Bronchial epithelial cell (primary cell): ENCODE measurements at regions not wholly inside any gene's neighbourhood (a gene's known extent, or its start where the extent isn't known, plus 50 kb on each side); places are given as distances from the start of the nearest gene placed in this dataset.

Source experiments
- DNase-seq: peaks from one replicate; pipeline ENCODE4 v3.0.0-alpha.2; 2010; ENCODE audit warnings: low read depth
- FAIRE-seq: peaks from 2 replicates; lab custom pipeline; 2011; peaks lifted over from hg19 to GRCh38; lab: Jason Lieb, UNC
- H3K27me3 ChIP-seq: 2 replicates; pipeline ENCODE4 v1.5.1; 2011; ENCODE audit warnings: low read length; ENCODE audit not compliant: control insufficient read depth, insufficient read depth
- H3K36me3 ChIP-seq: 2 replicates; pipeline ENCODE4 v1.5.1; 2011; ENCODE audit warnings: low read length; ENCODE audit not compliant: control insufficient read depth, insufficient read depth
- H3K4me3 ChIP-seq: 2 replicates; pipeline ENCODE4 v1.5.1; 2011; ENCODE audit warnings: mild to moderate bottlenecking, low read depth, low read length, control low read depth
- CTCF ChIP-seq: IDR thresholded peaks from 2 replicates; pipeline ENCODE4 v1.5.1; 2011; ENCODE audit warnings: mild to moderate bottlenecking, moderate library complexity, low read length, control low read depth, inconsistent platforms; ENCODE audit not compliant: insufficient read depth, severe bottlenecking

- Histone ChIP-seq H3K27me3 (no peaks in the 10 kb centered on the region), H3K36me3 (no peaks in the 10 kb centered on the region), H3K4me3 (no peak overlapping the region)
- DNase-seq (peak; percentile 45), FAIRE-seq (no peak)
- peak; percentile 42 for TF ChIP-seq CTCF
Measured at GRCh38 chr7:33757563-33758165, 147.7 kb upstream of the BMPER start.

GRCh38 chr7:33760146-33760545 is 145.2 kb upstream of the BMPER start:
- FAIRE-seq (no peak), DNase-seq (no peak)
- Histone ChIP-seq H3K27me3 (no peaks in the 10 kb centered on the region), H3K36me3 (no peaks in the 10 kb centered on the region), H3K4me3 (no peak overlapping the region)
- TF ChIP-seq CTCF = no peak

GRCh38 chr7:33760834-33761233 is 144.5 kb upstream of the BMPER start:
- TF ChIP-seq CTCF = no peak
- Histone ChIP-seq H3K36me3 (no peaks in the 10 kb centered on the region), H3K27me3 (no peaks in the 10 kb centered on the region), H3K4me3 (no peak overlapping the region)
- FAIRE-seq (no peak), DNase-seq (no peak)

GRCh38 chr7:33761449-33762080 is 143.8 kb upstream of the BMPER start:
- H3K27me3 ChIP-seq = no peaks in the 10 kb centered on the region
- H3K36me3 ChIP-seq = no peaks in the 10 kb centered on the region
- no peak for TF ChIP-seq CTCF
- no peak for FAIRE-seq
- DNase-seq = no peak
- no peak overlapping the region for H3K4me3 ChIP-seq

- DNase-seq (no peak), FAIRE-seq (no peak)
- no peaks in the 10 kb centered on the region for H3K36me3 ChIP-seq
- TF ChIP-seq CTCF = no peak
- no peak overlapping the region for H3K4me3 ChIP-seq
- no peaks in the 10 kb centered on the region for H3K27me3 ChIP-seq
Measured at GRCh38 chr7:33762151-33762910, 143.0 kb upstream of the BMPER start.
